HPDE6-E6E7 (cell line): ENCODE measurements at regions not wholly inside any gene's neighbourhood (a gene's known extent, or its start where the extent isn't known, plus 50 kb on each side); places are given as distances from the start of the nearest gene placed in this dataset.

Experiments
- DNase-seq: peaks from one replicate; pipeline ENCODE4 v3.0.0; 2011; ENCODE audit warnings: missing footprints; ENCODE audit errors: extremely low spot score

DNA sequence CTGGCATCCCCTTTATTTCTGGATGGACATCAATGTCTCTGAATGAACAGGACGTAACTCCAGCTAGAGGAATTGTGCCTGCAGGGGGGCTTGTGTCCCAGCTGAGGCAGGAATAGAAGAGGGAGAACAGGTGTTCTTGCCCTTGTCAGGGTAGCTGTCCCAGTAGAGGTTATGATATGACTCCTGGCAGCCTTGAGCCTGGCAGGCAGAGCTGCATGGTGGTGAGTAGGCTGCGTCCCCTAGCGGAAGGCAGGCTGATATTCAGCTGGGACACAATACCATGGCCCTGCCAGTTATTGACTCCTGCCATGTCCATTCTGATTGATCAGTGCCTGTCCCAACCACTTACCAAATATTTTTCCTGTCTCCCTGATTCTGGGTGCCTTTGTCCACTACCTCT is 197.2 kb downstream of the RAP2A start:
- no peak for DNase-seq

- no peak for DNase-seq
Measured at GRCh38 chr13:97639236-97639635, 205.3 kb downstream of the RAP2A start.

- no peak for DNase-seq
Measured at GRCh38 chr13:97640268-97640667, 206.3 kb downstream of the RAP2A start.

DNA sequence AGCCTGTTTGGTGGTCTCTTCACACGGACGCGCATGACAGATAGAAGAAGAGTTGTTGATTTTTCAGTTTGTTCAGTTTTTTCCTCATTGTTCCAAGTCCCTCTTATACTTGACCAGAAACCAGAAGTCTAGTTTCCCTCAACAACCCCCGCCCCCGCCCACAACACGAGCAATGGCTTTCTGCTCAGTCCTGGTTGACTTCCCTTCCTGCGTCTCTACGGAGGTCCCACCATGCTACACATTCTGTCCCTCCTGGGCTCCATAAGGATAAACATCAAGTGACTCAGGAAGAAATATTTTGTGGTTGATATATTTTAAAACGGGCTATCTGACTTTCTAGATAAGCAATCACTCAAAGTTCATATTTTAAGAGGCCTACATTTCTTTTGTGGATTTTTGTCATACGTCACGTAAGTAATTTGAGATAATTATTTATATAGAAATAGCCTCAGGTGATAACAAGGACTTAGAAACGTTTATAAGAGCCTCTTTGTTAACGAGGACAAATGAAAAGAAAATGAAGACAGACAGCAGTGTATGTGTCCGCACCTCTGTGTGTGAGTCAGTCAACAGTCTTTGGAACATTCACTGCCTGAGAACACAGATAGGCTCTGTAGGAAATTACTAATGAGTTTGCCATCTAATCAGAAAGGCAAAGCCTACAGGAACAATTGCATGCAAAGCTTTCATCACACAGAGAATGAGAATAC is 214.4 kb downstream of the RAP2A start:
- no peak for DNase-seq

DNA sequence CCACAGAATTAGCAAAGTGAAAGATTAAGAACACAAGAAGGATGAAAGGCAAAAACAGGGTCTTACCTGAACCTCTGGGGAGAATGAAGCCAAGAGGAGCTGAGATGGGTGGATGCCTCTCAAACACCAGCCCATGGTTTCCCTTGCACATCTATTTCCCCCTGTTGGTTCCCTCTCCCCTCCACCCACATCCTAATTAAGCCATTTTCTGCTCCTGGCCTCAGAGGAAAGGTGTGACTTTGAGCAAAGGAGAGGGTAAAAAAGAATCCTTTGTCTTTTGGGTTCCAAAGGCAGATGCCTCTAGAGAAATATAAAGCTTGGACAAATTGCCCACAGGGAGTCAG is 214.9 kb downstream of the RAP2A start:
- no peak for DNase-seq

- DNase-seq, result no peak
Measured at GRCh38 chr13:97653443-97654140, 219.6 kb downstream of the RAP2A start.

GRCh38 chr13:97654236-97654635 is 220.3 kb downstream of the RAP2A start:
- no peak for DNase-seq

- DNase-seq, result no peak
Measured at GRCh38 chr13:97658556-97658955, 224.6 kb downstream of the RAP2A start.

- DNase-seq, result no peak
Measured at GRCh38 chr13:97659602-97660001, 225.6 kb downstream of the RAP2A start.

GRCh38 chr13:97660594-97661260 is 226.8 kb downstream of the RAP2A start:
- DNase-seq, result no peak

- no peak for DNase-seq
Measured at GRCh38 chr13:97686594-97686993, 252.6 kb downstream of the RAP2A start.

GRCh38 chr13:97692628-97693027 is 258.7 kb downstream of the RAP2A start:
- DNase-seq, result no peak

DNA sequence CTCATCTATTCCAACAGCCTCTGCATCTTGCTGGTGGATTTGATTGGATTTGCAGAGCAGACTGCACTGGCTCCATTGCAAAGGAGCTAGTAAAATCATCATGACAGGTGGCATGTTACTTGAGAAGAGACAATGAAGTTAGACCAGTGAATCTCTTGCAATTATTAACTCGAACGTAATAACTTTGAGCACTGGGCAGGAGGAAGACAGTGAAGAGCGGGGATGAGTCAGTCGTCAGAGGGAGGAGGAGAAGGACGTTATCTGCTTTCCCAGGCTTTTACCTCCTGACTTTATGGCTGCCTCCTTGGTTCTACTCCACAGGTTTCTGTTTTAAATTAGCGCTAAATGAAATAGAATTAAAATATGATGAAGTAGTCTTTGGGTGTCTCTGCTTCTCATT is 257.8 kb upstream of the IPO5 start:
- no peak for DNase-seq

- no peak for DNase-seq
Measured at GRCh38 chr13:97696921-97697320, 256.6 kb upstream of the IPO5 start.

- DNase-seq, result no peak
Measured at GRCh38 chr13:97700306-97700848, 253.1 kb upstream of the IPO5 start.

DNA sequence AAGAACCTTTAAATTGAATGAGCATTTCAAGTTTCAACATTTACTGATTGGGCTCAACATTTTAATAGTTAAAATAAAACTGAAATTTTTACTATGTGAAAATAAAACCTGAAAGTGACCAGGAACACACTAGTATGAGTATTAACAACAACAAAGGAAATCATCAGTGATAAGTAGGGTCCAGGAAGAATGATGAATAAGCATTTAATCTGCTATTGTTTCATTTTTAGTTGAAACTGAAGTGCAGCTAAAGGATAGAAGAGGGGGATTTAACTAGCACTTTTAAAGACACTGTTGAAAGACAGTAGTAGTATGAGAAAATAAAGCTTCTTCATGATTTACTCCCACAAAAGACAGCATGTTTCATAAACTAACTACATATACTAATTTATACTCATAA is 250.9 kb upstream of the IPO5 start:
- no peak for DNase-seq

- DNase-seq, result no peak
Measured at GRCh38 chr13:97710797-97711196, 242.7 kb upstream of the IPO5 start.

DNA sequence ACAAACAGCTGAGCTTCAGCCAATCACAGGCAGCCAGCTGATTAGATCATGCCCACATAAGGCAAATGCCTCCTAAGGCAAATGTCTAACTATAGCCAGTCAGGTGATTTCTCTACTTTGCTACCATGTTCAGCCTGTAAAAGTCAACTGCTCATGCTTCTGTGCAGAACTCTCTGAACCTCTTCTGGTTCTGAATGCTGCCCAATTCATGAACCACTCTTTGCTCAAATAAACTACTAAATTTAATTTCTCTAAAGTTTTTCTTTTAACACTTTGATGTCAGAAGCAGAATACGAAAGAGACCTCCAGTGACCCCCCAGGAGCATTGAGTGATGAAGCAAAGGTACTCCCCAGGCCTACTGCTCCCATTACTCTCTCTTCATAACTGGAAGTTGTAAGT is 240.7 kb upstream of the IPO5 start:
- no peak for DNase-seq

DNA sequence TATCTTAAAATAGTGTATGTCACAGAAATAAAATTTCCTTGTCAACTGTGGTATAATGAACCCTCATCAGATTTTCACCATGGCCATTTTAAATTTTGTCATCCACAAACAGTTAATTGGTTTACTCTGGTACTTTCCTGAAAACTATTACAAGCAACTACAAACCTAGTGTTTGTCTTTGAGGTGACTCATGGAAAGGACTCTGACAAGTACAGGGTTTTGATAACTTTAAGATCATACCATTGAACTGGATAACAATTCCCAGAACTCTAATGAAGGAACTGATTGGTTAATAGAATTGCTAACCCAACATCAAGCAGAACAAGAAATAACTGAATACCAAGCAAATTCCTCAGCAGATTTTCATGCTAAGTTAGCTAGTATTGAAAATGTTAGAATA is 237.7 kb upstream of the IPO5 start:
- DNase-seq, result no peak

DNA sequence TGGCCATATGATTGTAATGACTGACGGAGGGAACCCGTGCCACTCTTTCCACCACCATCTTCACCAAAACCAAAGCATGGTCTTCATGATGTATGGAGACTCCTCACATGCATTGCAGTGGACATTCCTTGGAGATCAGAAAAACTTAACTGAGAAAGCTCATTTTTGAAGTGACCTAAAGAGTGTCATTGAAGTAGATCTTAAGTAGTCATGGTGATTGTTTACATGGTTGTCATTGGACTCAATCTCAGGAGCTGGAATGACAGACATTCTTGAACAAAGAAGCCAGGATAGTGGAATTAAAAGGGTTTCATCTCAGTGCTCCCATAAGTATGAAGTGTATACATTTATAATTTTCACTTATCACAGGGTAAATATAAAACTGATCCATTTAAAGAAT is 236.7 kb upstream of the IPO5 start:
- DNase-seq, result no peak

DNA sequence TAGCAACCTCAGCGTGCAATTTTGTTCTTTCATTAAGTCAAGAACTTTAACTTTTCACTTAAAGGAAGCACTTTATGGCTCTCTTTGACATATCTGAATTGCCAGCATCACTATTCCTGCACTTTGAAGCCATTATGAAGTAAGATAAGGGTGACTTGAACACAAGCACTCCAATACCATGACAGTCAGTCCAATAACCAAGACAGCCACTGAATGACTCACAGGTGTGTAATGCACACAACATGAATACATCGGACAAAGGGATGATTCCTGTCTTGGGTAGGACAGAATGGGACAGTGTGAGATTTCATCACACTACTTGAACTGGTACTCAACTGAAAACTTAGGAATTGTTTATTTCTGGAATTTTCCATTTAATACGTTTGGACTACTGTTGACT is 233.7 kb upstream of the IPO5 start:
- DNase-seq, result no peak

GRCh38 chr13:97720896-97721295 is 232.6 kb upstream of the IPO5 start:
- no peak for DNase-seq

DNA sequence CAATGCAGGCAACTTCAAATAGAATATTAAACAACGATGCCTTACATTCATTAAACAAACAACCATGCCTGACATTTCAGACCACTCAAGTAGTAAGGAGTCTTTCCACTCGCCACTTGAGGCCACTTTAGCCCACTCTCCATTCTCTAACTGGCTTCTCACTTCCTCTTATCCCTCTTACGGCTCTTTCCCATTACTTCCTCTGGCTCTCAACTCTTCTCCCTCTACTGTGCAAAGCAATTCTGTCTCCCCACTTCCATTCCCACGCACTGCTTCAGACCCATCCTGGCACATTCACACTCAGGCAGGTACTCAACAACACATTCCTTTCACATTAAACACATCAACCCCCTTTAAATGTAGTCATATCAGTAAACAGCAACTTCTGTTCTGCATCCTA is 229.8 kb upstream of the IPO5 start:
- no peak for DNase-seq
